Sigmoid colon (tissue), 4 donors: ENCODE measurements at regions not wholly inside any gene's neighbourhood (a gene's known extent, or its start where the extent isn't known, plus 50 kb on each side); places are given as distances from the start of the nearest gene placed in this dataset.

Experiments used
- CTCF ChIP-seq, 4 experiments: fragments of 450-650 bp in 3 of 4; fragments of 200-600 bp in 1 of 4; IDR thresholded peaks; one replicate each; pipeline ENCODE4 v1.5.1; 2016 to 2019; ENCODE audit warnings: antibody characterized with exemption in 4 of 4, mild to moderate bottlenecking in 3 of 4, moderate library complexity in 2 of 4
- EP300 ChIP-seq, 4 donors: sonication (generic); formaldehyde crosslinking; IDR thresholded peaks; one replicate each; pipeline ENCODE4 v1.6.1; 2017; ENCODE audit warnings: antibody characterized with exemption in 4 of 4
- POLR2A ChIP-seq, 2 donors: fragments of 450-650 bp; IDR thresholded peaks; one replicate each; pipeline ENCODE4 v1.6.1; 2016; ENCODE audit warnings: antibody characterized with exemption in 2 of 2, mild to moderate bottlenecking in 2 of 2, moderate library complexity in 2 of 2
- POLR2AphosphoS5 ChIP-seq, 4 donors: sonication (generic); formaldehyde crosslinking; IDR thresholded peaks; one replicate each; pipeline ENCODE4 v1.6.1; 2017; ENCODE audit warnings: antibody characterized with exemption in 4 of 4

GRCh38 chr13:40505196-40505595, 161.2 kb downstream of the FOXO1 start:
- TF ChIP-seq EP300 (IDR thresholded peaks at IDR 0.05) (no peak), CTCF (IDR thresholded peaks at IDR 0.05) (no peak), POLR2AphosphoS5 (IDR thresholded peaks at IDR 0.05) (no peak), POLR2A (IDR thresholded peaks at IDR 0.05) (no peak)
